ENCODE measurements at regions not wholly inside any gene's neighbourhood (a gene's known extent, or its start where the extent isn't known, plus 50 kb on each side); places are given as distances from the start of the nearest gene placed in this dataset.

- no peak for TF ChIP-seq CTCF (IDR thresholded peaks at IDR 0.05)
- Mint-ChIP-seq H3K27ac (ENCODE audit: unreplicated experiment) (no peak overlapping the region), H3K9me3 (ENCODE audit: unreplicated experiment) (no peaks in the 10 kb centered on the region), H3K4me1 (ENCODE audit: unreplicated experiment) (peaks cover 2% of the 10 kb centered on the region), H3K4me3 (ENCODE audit: unreplicated experiment) (no peak overlapping the region), H3K36me3 (ENCODE audit: unreplicated experiment) (no peaks in the 10 kb centered on the region), H3K27me3 (ENCODE audit: unreplicated experiment) (peaks cover 2% of the 10 kb centered on the region)
- DNase-seq (ENCODE audit: extremely low spot score, unreplicated experiment) = no peak
Observed at GRCh38 chr12:107275530-107275929, 182.2 kb upstream of the CRY1 start.

- H3K4me3 Mint-ChIP-seq (ENCODE audit: unreplicated experiment) = no peak overlapping the region
- no peaks in the 10 kb centered on the region for H3K36me3 Mint-ChIP-seq (ENCODE audit: unreplicated experiment)
- no peak for DNase-seq (ENCODE audit: extremely low spot score, unreplicated experiment)
- no peak for TF ChIP-seq CTCF (IDR thresholded peaks at IDR 0.05)
- peaks cover 2% of the 10 kb centered on the region for H3K27me3 Mint-ChIP-seq (ENCODE audit: unreplicated experiment)
- no peak overlapping the region for H3K27ac Mint-ChIP-seq (ENCODE audit: unreplicated experiment)
- H3K4me1 Mint-ChIP-seq (ENCODE audit: unreplicated experiment) = peaks cover 2% of the 10 kb centered on the region
- H3K9me3 Mint-ChIP-seq (ENCODE audit: unreplicated experiment) = no peaks in the 10 kb centered on the region
Observed at GRCh38 chr12:107277855-107278254, 184.5 kb upstream of the CRY1 start.

- Mint-ChIP-seq H3K36me3 (ENCODE audit: unreplicated experiment) (no peaks in the 10 kb centered on the region), H3K4me1 (ENCODE audit: unreplicated experiment) (peaks cover 2% of the 10 kb centered on the region), H3K9me3 (ENCODE audit: unreplicated experiment) (peaks cover 10% of the 10 kb centered on the region), H3K27me3 (ENCODE audit: unreplicated experiment) (peaks cover 3% of the 10 kb centered on the region), H3K27ac (ENCODE audit: unreplicated experiment) (no peak overlapping the region), H3K4me3 (ENCODE audit: unreplicated experiment) (no peak overlapping the region)
- no peak for DNase-seq (ENCODE audit: extremely low spot score, unreplicated experiment)
- no peak for TF ChIP-seq CTCF (IDR thresholded peaks at IDR 0.05)
Observed at GRCh38 chr12:107282628-107283027, 189.3 kb upstream of the CRY1 start.

- Mint-ChIP-seq H3K27me3 (ENCODE audit: unreplicated experiment) (peaks cover 3% of the 10 kb centered on the region), H3K4me3 (ENCODE audit: unreplicated experiment) (no peak overlapping the region), H3K4me1 (ENCODE audit: unreplicated experiment) (no peaks in the 10 kb centered on the region), H3K27ac (ENCODE audit: unreplicated experiment) (no peak overlapping the region), H3K9me3 (ENCODE audit: unreplicated experiment) (peaks cover 10% of the 10 kb centered on the region), H3K36me3 (ENCODE audit: unreplicated experiment) (no peaks in the 10 kb centered on the region)
- TF ChIP-seq CTCF (IDR thresholded peaks at IDR 0.05) = no peak
- DNase-seq (ENCODE audit: extremely low spot score, unreplicated experiment) = no peak
Observed at GRCh38 chr12:107283652-107284051, 190.3 kb upstream of the CRY1 start.

GRCh38 chr12:107284692-107285091 lies 191.3 kb upstream of the CRY1 start:
- H3K27me3 Mint-ChIP-seq (ENCODE audit: unreplicated experiment) = peaks cover 3% of the 10 kb centered on the region
- peaks cover 10% of the 10 kb centered on the region for H3K9me3 Mint-ChIP-seq (ENCODE audit: unreplicated experiment)
- DNase-seq (ENCODE audit: extremely low spot score, unreplicated experiment) = no peak
- H3K4me3 Mint-ChIP-seq (ENCODE audit: unreplicated experiment) = no peak overlapping the region
- no peak for TF ChIP-seq CTCF (IDR thresholded peaks at IDR 0.05)
- no peaks in the 10 kb centered on the region for H3K36me3 Mint-ChIP-seq (ENCODE audit: unreplicated experiment)
- H3K27ac Mint-ChIP-seq (ENCODE audit: unreplicated experiment) = no peak overlapping the region
- H3K4me1 Mint-ChIP-seq (ENCODE audit: unreplicated experiment) = no peaks in the 10 kb centered on the region

Data from osteocyte (in vitro differentiated cells).